GM12878 (cell line): ENCODE measurements at regions not wholly inside any gene's neighbourhood (a gene's known extent, or its start where the extent isn't known, plus 50 kb on each side); places are given as distances from the start of the nearest gene placed in this dataset.

Experiments used
- DPF2 ChIP-seq: fragments of 450-650 bp; IDR thresholded peaks from 2 replicates; pipeline ENCODE4 v1.6.1; 2017; ENCODE audit warnings: mild to moderate bottlenecking
- KLF5 ChIP-seq: fragments of 450-650 bp; IDR thresholded peaks from 2 replicates; pipeline ENCODE4 v1.6.1; 2014; ENCODE audit warnings: mild to moderate bottlenecking; ENCODE audit not compliant: partially characterized antibody
- NFIC ChIP-seq: IDR thresholded peaks from 2 replicates; pipeline ENCODE4 v1.6.1; 2012; ENCODE audit warnings: low read depth, mild to moderate bottlenecking, inconsistent platforms, low read length, moderate library complexity
- NKRF ChIP-seq: fragments of 450-650 bp; conservative IDR thresholded peaks from 2 replicates; pipeline ENCODE4 v1.6.1; 2017; ENCODE audit warnings: mild to moderate bottlenecking, moderate library complexity
- NR2C2 ChIP-seq: IDR thresholded peaks from 2 replicates; pipeline ENCODE4 v1.6.1; 2011; ENCODE audit warnings: borderline replicate concordance, low read depth; ENCODE audit not compliant: control insufficient read depth, insufficient read length
- POLR2A ChIP-seq: IDR thresholded peaks from 2 replicates; pipeline ENCODE4 v1.6.1; 2011; ENCODE audit warnings: low read depth, mild to moderate bottlenecking, low read length
- TF ChIP-seq, protein P1 (sequence below): IDR thresholded peaks from 2 replicates; pipeline ENCODE4 v1.6.1; 2012; ENCODE audit warnings: low read depth, low read length, improper control_type of control experiment
- TF ChIP-seq, protein P2 (sequence below), 3 experiments: IDR thresholded peaks in 2 of 3; conservative IDR thresholded peaks in 1 of 3; 2 replicates each; pipeline ENCODE4 v1.5.1; 2011; ENCODE audit warnings: low read depth in 3 of 3, low read length in 3 of 3, mild to moderate bottlenecking in 3 of 3, control low read depth in 2 of 3, moderate library complexity in 2 of 3, inconsistent platforms in 1 of 3, mixed read lengths in 1 of 3; ENCODE audit not compliant: control insufficient read depth in 2 of 3, insufficient read depth in 1 of 3; ENCODE audit errors: extremely low read depth in 1 of 3

GRCh38 chr19:5507065-5507909 is 52.1 kb downstream of the ZNRF4 start:
- TF ChIP-seq DPF2, result no peak
- no peak for TF ChIP-seq NFIC
- TF ChIP-seq NKRF, result no peak
- TF ChIP-seq, protein P1, sequence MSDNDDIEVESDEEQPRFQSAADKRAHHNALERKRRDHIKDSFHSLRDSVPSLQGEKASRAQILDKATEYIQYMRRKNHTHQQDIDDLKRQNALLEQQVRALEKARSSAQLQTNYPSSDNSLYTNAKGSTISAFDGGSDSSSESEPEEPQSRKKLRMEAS, result no peak
- TF ChIP-seq KLF5, result no peak
- TF ChIP-seq NR2C2, result no peak
- TF ChIP-seq, protein P2, sequence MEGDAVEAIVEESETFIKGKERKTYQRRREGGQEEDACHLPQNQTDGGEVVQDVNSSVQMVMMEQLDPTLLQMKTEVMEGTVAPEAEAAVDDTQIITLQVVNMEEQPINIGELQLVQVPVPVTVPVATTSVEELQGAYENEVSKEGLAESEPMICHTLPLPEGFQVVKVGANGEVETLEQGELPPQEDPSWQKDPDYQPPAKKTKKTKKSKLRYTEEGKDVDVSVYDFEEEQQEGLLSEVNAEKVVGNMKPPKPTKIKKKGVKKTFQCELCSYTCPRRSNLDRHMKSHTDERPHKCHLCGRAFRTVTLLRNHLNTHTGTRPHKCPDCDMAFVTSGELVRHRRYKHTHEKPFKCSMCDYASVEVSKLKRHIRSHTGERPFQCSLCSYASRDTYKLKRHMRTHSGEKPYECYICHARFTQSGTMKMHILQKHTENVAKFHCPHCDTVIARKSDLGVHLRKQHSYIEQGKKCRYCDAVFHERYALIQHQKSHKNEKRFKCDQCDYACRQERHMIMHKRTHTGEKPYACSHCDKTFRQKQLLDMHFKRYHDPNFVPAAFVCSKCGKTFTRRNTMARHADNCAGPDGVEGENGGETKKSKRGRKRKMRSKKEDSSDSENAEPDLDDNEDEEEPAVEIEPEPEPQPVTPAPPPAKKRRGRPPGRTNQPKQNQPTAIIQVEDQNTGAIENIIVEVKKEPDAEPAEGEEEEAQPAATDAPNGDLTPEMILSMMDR (IDR thresholded peaks at IDR 0.05 in 2 of 3, conservative IDR thresholded peaks at IDR 0.05 in 1 of 3; ENCODE audit: control insufficient read depth in 2 of 3, extremely low read depth in 1 of 3, insufficient read depth in 1 of 3, low read depth in 3 of 3, low read length in 3 of 3), result no peak
- TF ChIP-seq POLR2A, result no peak
